Left ventricle myocardium inferior (tissue), 1 donor: ENCODE measurements at regions not wholly inside any gene's neighbourhood (a gene's known extent, or its start where the extent isn't known, plus 50 kb on each side); places are given as distances from the start of the nearest gene placed in this dataset.

Source experiments
- DNase-seq: peaks from one replicate; pipeline ENCODE4 v3.0.0-alpha.2; 2020
- H3K27ac ChIP-seq: fragments of 200-600 bp; replicated peaks from 2 replicates; pipeline ENCODE4 v1.8.0; 2021
- H3K27me3 ChIP-seq: fragments of 200-600 bp; 2 replicates; pipeline ENCODE4 v1.8.0; 2021; ENCODE audit warnings: low read depth
- H3K36me3 ChIP-seq: fragments of 200-600 bp; 2 replicates; pipeline ENCODE4 v1.8.0; 2021
- H3K4me1 ChIP-seq: fragments of 200-600 bp; 2 replicates; pipeline ENCODE4 v1.8.0; 2021
- H3K4me3 ChIP-seq: fragments of 200-600 bp; 2 replicates; pipeline ENCODE4 v1.8.0; 2021; ENCODE audit warnings: mild to moderate bottlenecking, moderate library complexity
- H3K9me3 ChIP-seq: fragments of 200-600 bp; replicated peaks from 2 replicates; pipeline ENCODE4 v1.8.0; 2021
- CTCF ChIP-seq: fragments of 200-600 bp; IDR thresholded peaks from 2 replicates; pipeline ENCODE4 v1.8.0; 2021; ENCODE audit warnings: antibody characterized with exemption, mild to moderate bottlenecking, borderline replicate concordance
- intact Hi-C: fragments of 100-400 bp; cut with micrococcal nuclease; formaldehyde crosslinking; loops from one replicate; pipeline ENCODE4 v1.11.0; 2022
- donor health status: DM: no; HTN: yes; CAD: no; lungs with severe emphysema.

GRCh38 chr7:98795741-98796493 is 73.9 kb downstream of the TMEM130 start:
- no peak for DNase-seq

More at GRCh38 chr7:98795741-98796493, 73.9 kb downstream of the TMEM130 start:
- Histone ChIP-seq H3K9me3 (peaks cover 10% of the 10 kb centered on the region), H3K27ac (no peak overlapping the region), H3K4me1 (no peaks in the 10 kb centered on the region), H3K27me3 (no peaks in the 10 kb centered on the region), H3K4me3 (no peak overlapping the region), H3K36me3 (no peaks in the 10 kb centered on the region)
- no peak for TF ChIP-seq CTCF
- intact Hi-C loops: no loop called here
